Vagina (tissue), 2 donors: ENCODE measurements at regions not wholly inside any gene's neighbourhood (a gene's known extent, or its start where the extent isn't known, plus 50 kb on each side); places are given as distances from the start of the nearest gene placed in this dataset.

Experiments
- POLR2A ChIP-seq, 2 donors: fragments of 450-650 bp; IDR thresholded peaks; one replicate each; pipeline ENCODE4 v1.6.1; 2017; ENCODE audit warnings: antibody characterized with exemption in 2 of 2, mild to moderate bottlenecking in 2 of 2, moderate library complexity in 2 of 2
- POLR2AphosphoS5 ChIP-seq, 2 donors: sonication (generic); formaldehyde crosslinking; IDR thresholded peaks; one replicate each; pipeline ENCODE4 v1.9.0; 2017; ENCODE audit warnings: antibody characterized with exemption in 2 of 2, mild to moderate bottlenecking in 2 of 2, low read depth in 1 of 2; ENCODE audit not compliant: insufficient read depth in 1 of 2
- TF ChIP-seq, protein P1 (sequence below), 3 experiments: fragments of 450-650 bp in 2 of 3; fragments of 200-600 bp in 1 of 3; sonication (generic) in 1 of 3; IDR thresholded peaks; one replicate each; pipeline ENCODE4 v1.5.1; 2017 to 2019; ENCODE audit warnings: antibody characterized with exemption in 3 of 3, mild to moderate bottlenecking in 2 of 3, moderate library complexity in 2 of 3

- TF ChIP-seq, protein P1, sequence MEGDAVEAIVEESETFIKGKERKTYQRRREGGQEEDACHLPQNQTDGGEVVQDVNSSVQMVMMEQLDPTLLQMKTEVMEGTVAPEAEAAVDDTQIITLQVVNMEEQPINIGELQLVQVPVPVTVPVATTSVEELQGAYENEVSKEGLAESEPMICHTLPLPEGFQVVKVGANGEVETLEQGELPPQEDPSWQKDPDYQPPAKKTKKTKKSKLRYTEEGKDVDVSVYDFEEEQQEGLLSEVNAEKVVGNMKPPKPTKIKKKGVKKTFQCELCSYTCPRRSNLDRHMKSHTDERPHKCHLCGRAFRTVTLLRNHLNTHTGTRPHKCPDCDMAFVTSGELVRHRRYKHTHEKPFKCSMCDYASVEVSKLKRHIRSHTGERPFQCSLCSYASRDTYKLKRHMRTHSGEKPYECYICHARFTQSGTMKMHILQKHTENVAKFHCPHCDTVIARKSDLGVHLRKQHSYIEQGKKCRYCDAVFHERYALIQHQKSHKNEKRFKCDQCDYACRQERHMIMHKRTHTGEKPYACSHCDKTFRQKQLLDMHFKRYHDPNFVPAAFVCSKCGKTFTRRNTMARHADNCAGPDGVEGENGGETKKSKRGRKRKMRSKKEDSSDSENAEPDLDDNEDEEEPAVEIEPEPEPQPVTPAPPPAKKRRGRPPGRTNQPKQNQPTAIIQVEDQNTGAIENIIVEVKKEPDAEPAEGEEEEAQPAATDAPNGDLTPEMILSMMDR (IDR thresholded peaks at IDR 0.05): no peak
- TF ChIP-seq POLR2A (IDR thresholded peaks at IDR 0.05) (no peak), POLR2AphosphoS5 (IDR thresholded peaks at IDR 0.05; ENCODE audit: insufficient read depth in 1 of 2, low read depth in 1 of 2) (no peak)
These were observed 61.6 kb upstream of the DEPDC1 start for GRCh38 chr1:68558321-68559026.
